ENCODE measurements at regions not wholly inside any gene's neighbourhood (a gene's known extent, or its start where the extent isn't known, plus 50 kb on each side); places are given as distances from the start of the nearest gene placed in this dataset.

DNA sequence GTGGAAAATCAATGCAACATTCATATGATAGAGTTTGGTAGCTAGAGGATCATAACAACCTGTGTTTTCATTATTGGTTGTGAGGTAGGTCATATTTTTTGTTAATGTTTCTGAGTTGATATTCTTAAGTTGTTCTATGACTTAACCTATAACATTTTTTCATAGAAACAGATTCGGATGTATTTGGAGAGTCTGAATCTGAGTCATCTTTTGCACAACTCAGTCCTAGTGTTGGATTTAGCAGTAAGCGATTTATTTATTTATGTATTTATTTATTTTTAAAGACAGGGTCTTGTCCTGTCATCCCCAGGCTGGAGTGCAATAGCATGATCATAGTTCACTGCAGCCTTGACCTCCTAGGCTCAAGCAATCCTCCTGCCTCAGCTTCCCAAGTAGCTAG lies 292.8 kb upstream of the ZNF717 start:
- DNase-seq, result no peak

DNA sequence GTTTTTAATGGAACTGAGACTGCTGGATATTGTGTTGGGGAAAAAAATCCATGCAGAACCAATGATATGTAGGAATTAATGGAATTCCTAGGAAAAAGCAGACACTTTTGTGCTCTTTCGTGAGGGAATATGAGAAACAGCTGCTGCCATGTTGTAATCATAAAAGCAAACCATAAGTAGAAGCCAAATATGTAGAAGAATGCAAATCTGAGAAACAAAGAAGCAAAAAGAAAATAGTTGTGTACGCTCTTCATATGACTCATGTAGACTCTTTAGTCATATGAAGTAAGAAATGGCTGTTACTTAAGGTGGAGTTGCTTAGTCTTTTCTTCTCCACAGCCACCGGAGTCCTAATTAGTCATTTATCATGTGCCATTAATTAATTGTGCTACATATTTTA lies 298.6 kb upstream of the ZNF717 start:
- no peak for DNase-seq

DNA sequence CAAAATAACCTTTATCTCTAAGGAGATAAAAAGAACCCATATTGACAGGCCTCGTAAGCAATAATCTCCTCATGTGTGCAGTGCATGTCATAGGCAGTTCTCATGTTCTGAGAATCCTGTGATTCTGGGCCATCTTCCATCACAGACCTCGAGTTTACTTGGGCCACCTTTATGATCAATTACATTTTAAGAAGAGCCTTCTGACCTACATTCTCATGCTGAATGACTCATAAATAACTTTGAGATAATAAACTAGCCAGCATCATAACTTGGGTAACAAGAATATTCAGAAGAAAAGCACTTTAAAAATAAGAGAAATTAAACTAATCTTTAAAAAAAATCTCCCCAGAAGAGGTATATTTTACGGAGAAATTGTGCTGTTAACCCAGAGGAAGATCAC lies 310.7 kb upstream of the ZNF717 start:
- no peak for DNase-seq

DNA sequence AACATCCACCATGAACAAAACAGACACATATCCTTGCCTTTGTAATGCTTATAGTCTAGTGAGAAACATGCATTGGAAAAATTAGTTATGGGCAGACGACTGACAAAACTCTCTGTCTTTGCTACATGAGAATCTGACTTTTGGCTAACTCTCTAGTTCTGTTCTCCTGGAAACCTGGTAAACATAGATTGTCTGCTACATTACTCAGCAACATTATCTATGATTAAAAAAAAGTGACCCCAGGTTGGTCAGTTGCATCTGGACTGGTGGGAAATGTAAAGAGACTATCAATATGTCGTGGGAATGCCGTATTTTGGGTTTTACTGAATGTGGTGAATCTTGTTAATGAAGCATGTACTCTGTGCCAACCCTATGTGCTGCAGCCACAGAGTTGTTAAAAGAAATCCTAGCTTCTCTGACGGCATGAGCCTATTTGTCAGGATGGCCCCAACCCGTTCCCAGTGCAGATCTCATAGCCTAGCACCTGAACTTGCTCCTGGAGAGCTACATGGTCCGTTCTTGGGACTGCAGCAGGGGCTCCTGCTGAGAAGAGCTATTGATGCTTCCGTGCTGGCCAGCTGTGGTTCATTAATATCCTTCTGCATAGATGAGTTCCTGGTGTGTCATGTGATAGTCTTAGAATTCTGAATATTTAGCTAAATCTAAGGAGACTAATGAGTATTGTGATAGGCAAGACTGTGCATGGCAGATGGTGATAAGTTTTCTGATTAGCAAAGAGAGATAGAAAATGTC lies 311.7 kb upstream of the ZNF717 start:
- DNase-seq, result no peak

DNA sequence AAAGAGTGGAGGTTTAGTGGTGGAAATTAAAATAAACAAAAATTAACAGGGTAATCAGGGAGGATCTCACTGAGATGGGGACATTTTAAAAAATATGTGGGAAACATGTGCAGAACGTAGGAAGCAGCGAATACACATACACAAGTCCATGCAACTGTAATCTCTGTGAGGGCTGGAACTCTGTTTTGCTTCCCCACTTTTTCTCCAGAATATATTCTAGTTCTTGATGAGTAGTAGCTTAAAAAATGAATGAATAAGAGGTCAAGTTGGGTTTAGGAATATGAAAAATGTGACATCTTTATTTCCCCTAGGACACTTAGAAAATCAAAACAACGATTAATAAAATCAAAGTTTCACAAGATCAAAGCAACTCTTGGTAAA lies 312.2 kb upstream of the ZNF717 start:
- no peak for DNase-seq

DNA sequence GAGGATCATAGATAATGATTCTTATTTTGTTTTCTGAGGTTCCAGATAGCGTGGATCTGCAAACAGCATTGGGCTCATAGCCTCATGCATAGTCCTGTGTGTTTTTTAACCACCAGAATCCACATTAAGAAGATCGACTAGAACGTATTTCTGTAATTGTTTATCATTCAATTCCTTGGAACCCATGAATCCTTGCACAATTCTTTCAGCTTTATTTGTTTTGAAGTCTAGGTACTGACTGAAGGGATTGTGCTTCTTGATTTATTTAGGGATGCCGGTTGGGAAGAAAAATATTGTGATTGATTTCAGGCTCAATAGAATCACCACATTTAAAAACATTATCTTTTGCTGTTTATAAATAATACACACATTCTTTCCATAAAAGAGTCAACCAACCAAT lies 314.6 kb upstream of the ZNF717 start:
- no peak for DNase-seq

DNA sequence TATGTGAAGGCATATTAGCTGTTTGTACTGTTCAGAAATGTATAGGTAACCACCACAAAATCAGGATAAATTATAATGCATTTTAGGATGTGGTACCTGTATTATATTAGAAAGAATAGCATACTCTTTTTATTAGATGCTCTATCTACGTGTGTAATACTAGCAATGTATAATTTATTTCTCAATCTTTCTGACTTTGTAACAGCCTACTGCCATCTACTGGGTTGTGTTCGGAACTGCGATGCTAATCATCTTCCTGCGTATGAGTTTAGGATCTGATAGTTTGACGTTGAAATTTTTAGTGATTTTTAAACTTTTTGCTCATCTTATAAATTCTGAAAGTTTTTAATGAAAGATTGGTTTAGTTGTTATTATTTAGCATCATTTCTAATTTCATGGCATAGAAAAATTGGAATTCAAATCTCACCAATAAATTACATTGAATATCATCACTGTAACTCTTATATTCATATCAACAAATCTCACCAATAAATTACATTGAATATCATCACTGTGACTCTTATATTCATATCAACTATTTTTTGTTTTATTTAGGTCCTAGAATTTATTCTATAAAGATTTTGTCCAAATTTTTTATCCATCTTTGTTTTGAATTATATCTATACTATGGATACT lies 322.7 kb upstream of the ZNF717 start:
- DNase-seq, result no peak

DNA sequence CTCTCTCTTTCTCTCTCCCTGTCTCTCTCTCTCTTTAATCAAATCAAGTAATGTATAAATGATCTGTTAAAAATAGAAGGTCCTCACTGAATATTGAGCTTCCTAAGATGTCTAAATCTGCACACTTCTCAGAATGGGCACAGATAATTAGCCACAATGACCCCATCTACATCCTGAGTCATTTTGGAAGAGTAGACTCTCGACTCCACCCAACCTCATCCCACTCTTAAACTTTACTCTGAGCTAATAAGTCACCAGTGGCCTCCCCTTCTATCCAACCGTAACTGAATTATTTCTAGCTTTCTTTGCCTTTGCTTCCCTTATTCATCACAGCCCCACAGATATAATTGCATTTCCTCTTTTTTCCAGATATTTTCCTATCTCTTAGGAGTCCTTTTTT lies 326.5 kb upstream of the ZNF717 start:
- no peak for DNase-seq

DNA sequence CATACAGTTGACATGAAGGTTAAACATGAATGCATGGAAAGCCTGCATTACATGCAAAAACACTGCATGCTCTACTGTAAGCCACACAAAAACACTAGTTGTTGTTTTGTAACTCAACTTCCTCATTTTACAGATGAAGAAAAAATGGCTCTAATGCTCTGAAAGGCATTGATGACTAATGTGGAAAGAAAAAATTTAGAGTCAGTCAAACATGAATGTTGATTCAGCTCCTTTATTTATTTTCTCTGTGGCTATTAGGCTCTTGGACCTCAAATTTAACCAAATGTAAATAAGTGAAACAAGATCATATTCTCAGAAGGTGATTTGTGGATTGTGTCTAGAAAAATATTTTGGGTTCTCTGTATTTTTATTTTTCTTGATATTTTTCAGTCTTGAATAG lies 336.7 kb upstream of the ZNF717 start:
- DNase-seq, result no peak

DNA sequence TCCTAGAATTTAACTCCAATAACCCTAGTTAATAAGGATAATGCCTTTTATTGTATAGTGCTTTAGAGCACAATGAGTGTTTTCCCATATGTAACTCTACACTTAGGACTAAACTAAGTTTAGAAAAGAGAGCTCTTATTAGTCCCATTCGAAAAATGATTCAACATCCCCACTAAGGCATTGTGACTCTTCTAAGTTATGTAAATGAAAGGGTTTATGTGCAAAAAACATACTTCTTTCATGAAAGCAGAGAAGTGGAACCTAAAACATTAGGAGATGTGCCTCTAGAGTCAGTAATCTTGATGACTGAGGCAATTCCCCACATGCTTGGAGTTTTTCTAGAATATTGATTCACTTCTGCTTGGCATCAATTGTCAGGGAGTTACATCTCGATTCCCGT lies 344.1 kb upstream of the ZNF717 start:
- DNase-seq, result no peak

DNA sequence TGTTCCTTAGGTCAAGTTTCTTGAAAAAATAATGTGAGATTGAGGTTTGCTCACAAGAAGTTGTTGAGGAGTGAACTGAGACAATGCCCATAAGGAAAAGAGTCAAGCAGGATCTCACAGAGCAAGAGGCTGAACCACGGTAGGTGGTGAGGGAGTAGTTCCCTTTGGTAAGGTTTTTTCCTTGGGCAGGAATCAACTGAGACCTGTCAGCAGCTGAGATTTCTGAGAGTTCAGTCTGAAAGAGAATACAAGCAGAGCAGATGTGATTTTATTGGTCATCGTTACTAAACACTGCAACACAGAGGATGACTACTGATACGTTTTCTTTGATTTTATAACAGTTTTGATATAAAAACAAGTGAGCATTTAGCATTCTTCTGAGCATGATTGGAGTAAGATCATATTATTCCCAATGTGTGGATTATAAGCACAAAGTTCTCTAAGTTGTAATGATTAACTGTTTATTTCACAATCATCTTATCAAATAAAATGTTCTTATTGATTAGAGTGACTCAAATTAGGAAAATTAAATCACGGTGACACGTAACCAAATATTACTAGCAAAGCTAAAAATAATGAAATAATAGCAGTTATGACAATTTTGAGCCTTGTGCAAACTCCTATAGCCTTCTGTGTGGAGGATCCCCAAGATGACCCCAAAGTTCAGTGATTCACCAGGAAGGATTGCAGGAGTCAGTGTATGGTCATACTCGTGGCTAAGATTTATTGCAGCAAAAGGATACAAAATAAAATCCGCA lies 346.2 kb upstream of the ZNF717 start:
- DNase-seq, result no peak

DNA sequence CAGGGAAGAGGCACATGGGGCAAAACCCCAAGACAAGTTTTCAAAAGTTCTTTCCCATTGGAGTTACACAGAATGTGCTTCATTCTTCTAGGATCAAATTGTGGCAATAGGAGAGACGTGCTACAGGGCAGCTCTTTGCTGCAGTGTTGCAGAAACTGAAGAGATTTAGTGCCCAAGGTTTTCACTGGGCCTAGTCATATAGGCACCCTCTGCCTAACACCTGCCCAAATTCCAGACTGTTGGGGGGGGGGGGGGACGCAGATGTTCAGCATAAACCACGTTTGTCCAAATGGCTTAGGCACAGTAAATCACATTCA lies 346.8 kb upstream of the ZNF717 start:
- DNase-seq, result no peak

DNA sequence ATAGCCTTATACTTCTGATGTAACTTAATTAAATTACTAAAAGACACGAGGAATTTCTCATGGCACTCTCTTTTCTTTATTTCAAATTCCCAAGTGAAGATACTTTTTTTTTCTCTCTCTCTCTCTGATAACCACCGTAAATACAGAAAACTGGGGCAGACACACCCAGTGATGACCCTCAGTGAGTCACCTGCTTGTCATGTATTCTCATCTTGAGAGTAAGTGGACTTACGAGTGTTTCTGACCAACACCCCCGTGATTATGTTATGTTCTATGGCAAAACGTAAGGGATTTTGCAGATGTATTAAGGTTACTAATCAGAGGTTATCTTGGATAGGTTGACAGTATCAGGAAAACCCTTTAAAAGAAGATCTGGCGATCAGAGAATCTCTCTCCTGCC lies 348.8 kb upstream of the ZNF717 start:
- DNase-seq, result no peak

DNA sequence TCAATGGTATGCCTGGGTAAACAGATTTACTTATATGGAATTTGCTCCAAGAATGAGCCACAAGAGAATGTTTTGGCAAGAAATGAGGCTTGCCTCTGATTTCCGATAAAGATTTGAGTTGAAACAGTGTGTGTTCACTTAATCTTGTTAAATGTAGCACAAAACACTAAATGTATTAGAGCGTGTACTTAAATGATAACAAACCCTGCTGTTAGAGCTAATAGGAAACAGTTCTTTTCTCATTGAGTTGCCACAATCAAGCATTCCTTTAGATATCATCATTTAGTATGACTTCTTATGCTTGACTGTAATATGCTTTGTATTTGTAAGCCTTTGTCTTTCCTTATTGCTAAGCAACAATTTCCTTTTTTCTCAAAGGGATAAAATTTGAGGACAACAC lies 353.6 kb upstream of the ZNF717 start:
- no peak for DNase-seq

DNA sequence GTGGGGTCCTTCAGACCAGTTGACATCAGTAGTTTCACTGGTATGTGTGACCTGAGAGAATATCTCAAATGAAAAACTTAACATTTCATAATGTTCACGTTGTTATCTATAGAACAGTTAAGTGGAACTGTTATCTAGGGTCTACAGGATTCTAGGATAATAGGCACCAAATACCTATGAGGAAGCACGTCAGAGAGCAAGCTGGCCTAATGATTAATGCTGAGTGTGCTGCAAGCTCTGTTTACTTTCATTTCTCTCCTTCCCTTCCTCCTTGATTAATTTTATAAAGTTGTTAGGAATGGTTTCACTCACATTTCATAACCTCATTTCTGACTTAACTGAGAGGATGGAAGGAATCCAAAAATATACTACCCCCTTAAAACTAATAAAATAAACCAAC lies 362.5 kb upstream of the ZNF717 start:
- no peak for DNase-seq

DNA sequence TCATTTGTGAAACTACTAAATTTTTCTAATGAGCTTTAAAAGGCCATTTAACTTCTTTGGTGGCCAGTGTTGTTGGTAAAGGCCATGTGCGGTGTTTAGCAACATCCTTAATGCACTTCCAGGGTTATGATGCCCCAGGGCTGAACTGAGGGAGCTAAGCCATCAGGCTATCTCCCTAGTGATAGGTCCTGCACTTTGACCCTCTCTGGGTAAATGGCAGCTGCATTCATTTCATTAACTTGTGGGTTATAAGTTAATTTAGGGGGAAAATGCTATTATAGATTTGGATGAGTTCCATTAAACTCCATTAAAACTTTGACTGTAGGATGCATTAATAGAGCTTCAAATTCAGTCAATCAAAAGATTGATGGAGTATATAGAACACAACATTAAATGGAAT lies 366.7 kb upstream of the ZNF717 start:
- no peak for DNase-seq

DNA sequence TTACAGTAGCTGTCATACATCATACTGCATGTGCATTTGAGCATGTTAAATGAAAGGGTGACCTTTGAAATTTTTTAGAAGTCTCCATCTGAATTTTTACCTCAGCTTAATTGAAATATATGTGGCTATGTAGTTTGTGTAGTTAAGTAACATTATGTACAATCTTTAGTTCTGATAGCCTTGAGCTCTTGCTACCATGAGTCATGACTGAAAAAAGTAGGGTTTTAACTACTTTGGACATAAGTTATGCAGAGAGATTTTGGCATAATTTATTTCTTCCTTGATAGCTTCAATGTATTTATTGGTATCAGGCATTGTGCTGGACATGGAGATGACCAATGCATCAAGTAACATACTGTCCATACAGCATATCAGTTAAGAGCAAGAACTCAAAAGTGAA lies 376.5 kb upstream of the ZNF717 start:
- no peak for DNase-seq

DNA sequence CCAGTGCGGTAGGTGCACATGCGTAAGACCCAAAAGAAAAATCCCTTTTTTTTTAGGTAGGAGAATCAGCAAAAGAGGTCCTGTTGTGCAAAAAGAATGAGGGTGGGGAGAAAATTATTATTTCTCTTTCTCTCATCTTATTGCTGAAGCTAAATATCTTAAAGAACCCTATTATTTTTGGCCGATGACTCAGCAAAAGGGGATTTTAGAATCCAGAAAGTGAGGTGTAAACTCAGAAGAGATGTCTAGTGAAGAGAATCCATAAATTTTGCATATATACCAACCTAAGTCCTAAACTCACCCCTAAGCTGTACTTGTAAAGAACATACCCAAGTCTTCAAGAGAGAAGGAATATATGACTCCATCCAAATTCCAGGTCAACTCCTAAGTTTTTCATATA lies 386.3 kb upstream of the ZNF717 start:
- no peak for DNase-seq

DNA sequence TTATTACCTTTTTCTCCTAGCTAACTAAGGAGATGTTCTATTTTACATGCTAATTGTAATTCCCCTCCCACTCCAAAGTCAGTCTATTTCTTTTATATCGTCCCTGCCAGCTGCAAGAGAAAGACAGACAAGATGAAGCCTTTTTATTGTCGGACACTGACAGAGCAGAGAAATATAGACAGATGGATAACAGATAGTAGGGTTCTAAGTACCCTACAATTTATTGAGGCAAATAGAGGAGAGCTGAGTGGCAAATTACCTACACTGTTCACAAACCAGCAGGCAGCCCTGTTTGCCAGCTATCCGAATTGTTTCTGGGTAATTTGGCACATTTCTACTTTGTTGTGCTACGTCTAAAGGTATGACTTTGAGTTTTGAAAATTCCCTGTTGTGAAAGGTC lies 392.3 kb upstream of the ZNF717 start:
- no peak for DNase-seq

DNA sequence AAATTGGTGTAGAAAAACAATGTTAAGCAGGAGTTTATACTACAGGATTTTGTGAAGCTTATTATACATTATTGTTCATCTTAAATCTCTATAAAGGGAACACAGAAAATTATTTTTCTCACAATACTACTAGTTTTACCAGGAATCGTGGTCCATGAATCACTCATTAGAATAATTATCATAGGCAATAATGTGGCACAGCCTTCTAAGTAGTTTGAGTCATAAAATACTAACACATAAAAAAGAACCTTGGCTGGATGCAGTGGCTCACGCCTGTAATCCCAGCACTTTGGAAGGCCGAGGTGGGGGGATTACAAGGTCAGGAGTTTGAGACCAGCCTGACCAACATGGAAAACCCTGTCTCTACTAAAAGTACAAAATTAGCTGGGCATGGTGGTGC lies 393.1 kb upstream of the ZNF717 start:
- no peak for DNase-seq

DNA sequence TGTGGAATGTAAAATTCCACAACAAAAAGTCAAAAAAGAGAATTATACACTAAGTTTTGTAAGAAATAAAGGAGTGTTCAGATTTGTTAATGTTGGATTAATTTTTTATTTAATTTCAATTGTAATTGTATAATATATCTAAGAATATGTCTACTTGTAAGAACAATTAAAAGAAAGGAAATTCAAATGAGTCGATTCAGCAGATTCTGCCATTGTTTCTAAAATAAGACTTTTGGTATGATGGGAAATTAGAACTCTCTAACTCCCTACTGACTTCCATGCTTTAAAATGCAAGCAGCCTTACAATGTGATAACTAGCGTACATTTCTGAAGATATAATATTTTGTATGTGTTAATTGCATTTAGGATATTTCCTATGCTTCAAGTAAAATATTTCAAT lies 395.9 kb upstream of the ZNF717 start:
- no peak for DNase-seq

DNA sequence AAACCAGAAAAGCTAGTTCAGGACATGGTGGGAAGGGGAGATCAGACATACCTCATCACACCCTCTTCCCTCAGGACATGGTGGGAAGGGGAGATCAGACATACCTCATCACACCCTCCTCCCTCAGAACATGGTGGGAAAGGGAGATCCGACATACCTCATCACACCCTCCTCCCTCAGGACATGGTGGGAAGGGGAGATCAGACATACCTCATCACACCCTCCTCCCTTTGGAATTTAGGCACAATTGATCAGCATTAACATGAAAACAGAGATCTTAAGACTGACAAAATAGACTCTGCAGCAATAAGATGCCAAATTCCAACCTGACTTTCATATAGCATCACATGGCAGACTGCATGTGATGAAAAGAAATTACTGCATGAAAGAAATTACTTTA lies 412.7 kb upstream of the ZNF717 start:
- no peak for DNase-seq

DNA sequence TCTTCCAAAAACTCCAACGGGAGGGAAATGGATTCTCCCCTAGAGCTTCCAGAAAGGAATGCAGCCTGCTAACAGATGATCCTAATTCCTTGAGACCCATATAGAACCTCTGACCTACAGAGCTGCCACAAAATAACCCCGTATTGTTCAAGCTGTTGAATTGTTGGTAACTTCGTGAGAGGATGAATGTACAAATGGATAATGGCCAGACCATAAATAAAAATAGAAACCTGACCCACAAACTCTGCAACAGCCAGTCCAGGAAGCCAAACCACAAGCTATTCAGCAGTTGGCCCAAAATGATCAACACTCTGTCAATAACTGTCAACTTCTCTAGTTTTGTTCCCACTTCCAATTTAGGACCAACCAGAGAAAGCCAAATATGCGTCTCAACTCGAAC lies 414.0 kb upstream of the ZNF717 start:
- no peak for DNase-seq

DNA sequence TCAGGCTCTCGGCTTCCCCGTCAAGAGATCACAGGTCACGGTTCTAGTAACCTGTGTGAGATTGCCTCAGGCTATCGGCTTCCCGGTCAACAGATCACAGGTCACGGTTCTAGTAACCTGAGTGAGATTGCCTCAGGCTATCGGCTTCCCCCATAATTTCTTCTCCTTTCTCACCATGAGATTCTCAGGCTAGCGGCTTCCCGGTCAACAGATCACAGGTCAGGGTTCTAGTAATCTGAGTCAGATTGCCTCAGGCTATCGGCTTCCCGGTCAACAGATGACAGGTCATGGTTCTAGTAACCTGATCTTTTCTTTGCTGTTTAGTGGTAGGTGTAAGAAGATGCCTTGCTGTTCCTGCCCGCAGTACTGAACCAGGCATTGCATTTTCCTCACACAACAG lies 418.2 kb upstream of the ZNF717 start:
- no peak for DNase-seq

DNA sequence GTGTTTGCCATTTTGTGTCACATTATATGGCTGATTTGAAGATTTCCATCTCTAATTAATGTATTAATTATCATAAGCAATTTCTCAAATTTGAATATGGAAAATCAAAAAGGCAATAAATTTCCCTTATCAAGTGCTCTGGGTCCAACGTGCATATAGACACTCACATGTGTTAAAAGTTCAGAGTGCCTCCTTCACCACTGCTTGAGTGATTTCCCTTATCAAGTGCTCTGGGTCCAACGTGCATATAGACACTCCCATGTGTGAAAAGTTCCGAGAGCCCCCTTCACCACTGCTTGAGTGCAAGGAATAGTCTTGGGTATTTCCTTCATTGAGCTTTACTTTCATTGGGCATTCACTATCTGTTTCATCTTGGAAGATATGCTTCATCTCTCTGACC lies 421.0 kb upstream of the ZNF717 start:
- DNase-seq, result no peak

All from NCI-H1436 (cell line).